Right lobe of liver (tissue), 4 donors: ENCODE measurements at regions not wholly inside any gene's neighbourhood (a gene's known extent, or its start where the extent isn't known, plus 50 kb on each side); places are given as distances from the start of the nearest gene placed in this dataset.

ENCODE experiments used
- CTCF ChIP-seq, 4 donors: fragments of 200-600 bp in 3 of 4; fragments of 450-650 bp in 1 of 4; IDR thresholded peaks; one replicate each; pipeline versions ENCODE4 v1.5.1 to v1.8.0; 2016 to 2022; ENCODE audit warnings: antibody characterized with exemption in 4 of 4, mild to moderate bottlenecking in 2 of 4
- POLR2A ChIP-seq: fragments of 450-650 bp; IDR thresholded peaks from one replicate; pipeline ENCODE4 v1.6.1; 2017; ENCODE audit warnings: antibody characterized with exemption, mild to moderate bottlenecking
- donor health status: DM: no; HTN: no; CAD: no.
- donor health status: DM: no; HTN: no; CAD: no.
- donor health status: DM: no; HTN: yes; CAD: no.

- TF ChIP-seq CTCF (IDR thresholded peaks at IDR 0.05): no peak
- TF ChIP-seq POLR2A: no peak
Measured at GRCh38 chr12:24212496-24212895, 263.0 kb upstream of the SOX5 start.
